DND-41 (cell line): ENCODE measurements at regions not wholly inside any gene's neighbourhood (a gene's known extent, or its start where the extent isn't known, plus 50 kb on each side); places are given as distances from the start of the nearest gene placed in this dataset.
"Not testable (repeated sequence)": the region's sequence is repeated elsewhere in the genome, so short reads cannot be mapped to it uniquely, and the experiment has no call there.

Source experiments
- CTCF ChIP-seq: IDR thresholded peaks from 2 replicates; pipeline ENCODE4 v1.5.1; 2012; ENCODE audit warnings: borderline replicate concordance, low read length, moderate library complexity, mild to moderate bottlenecking; ENCODE audit not compliant: poor library complexity, severe bottlenecking; ENCODE audit errors: extremely low read depth
- EZH2 ChIP-seq: IDR thresholded peaks from 3 replicates; pipeline ENCODE4 v1.6.1; 2012; ENCODE audit warnings: borderline replicate concordance, low read depth, mild to moderate bottlenecking, moderate library complexity, low read length, inconsistent platforms; ENCODE audit not compliant: severe bottlenecking

- TF ChIP-seq CTCF, EZH2: not testable (repeated sequence)
These were observed 479.7 kb upstream of the SLITRK5 start for GRCh38 chr13:87191485-87191884.
